Endothelial cell of umbilical vein (primary cell): ENCODE measurements at regions not wholly inside any gene's neighbourhood (a gene's known extent, or its start where the extent isn't known, plus 50 kb on each side); places are given as distances from the start of the nearest gene placed in this dataset.

Source experiments
- BruUV-seq: library from RNA; stranded (reverse); fragments of 400-500 nt; replicated peaks from 2 replicates; lab custom pipeline; 2021; lab: Mats Ljungman, UMichigan
- CTCF ChIA-PET: fragments of 300-600, 350-600 bp; sonication (Branson Sonifier 250); formaldehyde crosslinking; loops from one replicate; lab custom pipeline; 2021; ENCODE audit warnings: antibody characterized with exemption, inconsistent platforms; lab: Charles Lee
- POLR2A ChIA-PET: fragments of 300-600, 350-600 bp; sonication (Branson Sonifier 250); formaldehyde crosslinking; loops from one replicate; lab custom pipeline; 2021; ENCODE audit warnings: antibody characterized with exemption, inconsistent platforms; lab: Charles Lee
- DNase-seq: peaks from one replicate; pipeline ENCODE4 v3.0.0-alpha.2; 2011; ENCODE audit warnings: low read depth, low spot score
- FAIRE-seq: peaks from 2 replicates; lab custom pipeline; 2011; peaks lifted over from hg19 to GRCh38; lab: Jason Lieb, UNC
- H2AFZ ChIP-seq: 2 replicates; pipeline ENCODE4 v1.6.0; 2012; ENCODE audit warnings: low read depth, low read length, control low read depth, inconsistent platforms
- H3K27ac ChIP-seq: 2 replicates; pipeline ENCODE4 v1.5.1; 2011; ENCODE audit warnings: low read depth, mild to moderate bottlenecking, control low read depth, low read length, moderate library complexity; ENCODE audit not compliant: insufficient read depth
- H3K27me3 ChIP-seq, 2 experiments: 2 replicates each; pipeline versions ENCODE4 v1.6.0 to v1.6.1; 2011; ENCODE audit warnings: low read length in 2 of 2, mixed read lengths in 1 of 2; ENCODE audit not compliant: control insufficient read depth in 2 of 2, insufficient read depth in 2 of 2
- H3K36me3 ChIP-seq, 2 experiments: 2 replicates in 1 of 2; 3 replicates in 1 of 2; pipeline ENCODE4 v1.5.1; 2011; ENCODE audit warnings: low read length in 2 of 2, mild to moderate bottlenecking in 1 of 2, moderate library complexity in 1 of 2; ENCODE audit not compliant: control insufficient read depth in 2 of 2, insufficient read depth in 2 of 2; ENCODE audit errors: extremely low read depth in 1 of 2
- H3K4me1 ChIP-seq: 3 replicates; pipeline ENCODE4 v1.5.1; 2011; ENCODE audit warnings: mild to moderate bottlenecking, low read length; ENCODE audit not compliant: control insufficient read depth, insufficient read depth; ENCODE audit errors: extremely low read depth
- H3K4me2 ChIP-seq: 2 replicates; pipeline ENCODE4 v1.6.1; 2011; ENCODE audit warnings: low read length, control low read depth, mixed read lengths; ENCODE audit not compliant: insufficient read depth
- H3K4me3 ChIP-seq, 3 experiments: fragments of 200-600 bp in 1 of 3; sonication (generic), shearing (Covaris generic) in 1 of 3; replicated peaks in 1 of 3; 2 replicates each; pipeline ENCODE4 v1.5.1; 2011 to 2016; ENCODE audit warnings: control low read depth in 3 of 3, low read length in 3 of 3, mild to moderate bottlenecking in 2 of 3, inconsistent platforms in 1 of 3, low read depth in 1 of 3, moderate library complexity in 1 of 3; ENCODE audit not compliant: insufficient read depth in 1 of 3
- H3K79me2 ChIP-seq: 2 replicates; pipeline ENCODE4 v1.6.0; 2012; ENCODE audit warnings: low read length, inconsistent platforms; ENCODE audit not compliant: control insufficient read depth, insufficient read depth
- H3K9ac ChIP-seq: replicated peaks from 2 replicates; pipeline ENCODE3; 2011; ENCODE audit warnings: low read length, control low read depth; ENCODE audit not compliant: insufficient read depth; ENCODE audit errors: extremely low read depth
- H3K9me1 ChIP-seq: replicated peaks from 3 replicates; pipeline ENCODE4 v1.6.0; 2011; ENCODE audit warnings: mild to moderate bottlenecking, low read length; ENCODE audit not compliant: control insufficient read depth, insufficient read depth; ENCODE audit errors: extremely low read depth
- H3K9me3 ChIP-seq: replicated peaks from 2 replicates; pipeline ENCODE4 v1.5.1; 2012; ENCODE audit warnings: low read length, inconsistent platforms; ENCODE audit not compliant: control insufficient read depth, insufficient read depth
- H4K20me1 ChIP-seq: replicated peaks from 2 replicates; pipeline ENCODE3; 2011; ENCODE audit warnings: mild to moderate bottlenecking, low read length; ENCODE audit not compliant: control insufficient read depth, insufficient read depth; ENCODE audit errors: extremely low read depth
- EZH2 ChIP-seq: IDR thresholded peaks from 2 replicates; pipeline ENCODE4 v1.6.1; 2012; ENCODE audit warnings: borderline replicate concordance, low read depth, mild to moderate bottlenecking, moderate library complexity, low read length, inconsistent platforms; ENCODE audit not compliant: severe bottlenecking
- FOS ChIP-seq: IDR thresholded peaks from 2 replicates; pipeline ENCODE4 v1.6.1; 2011; ENCODE audit warnings: mild to moderate bottlenecking, low read length, moderate library complexity, borderline replicate concordance; ENCODE audit not compliant: insufficient read depth
- GATA2 ChIP-seq: IDR thresholded peaks from 2 replicates; pipeline ENCODE4 v1.7.0; 2011; ENCODE audit warnings: low read depth, mild to moderate bottlenecking, moderate library complexity, mixed read lengths, low read length; ENCODE audit not compliant: insufficient read length, insufficient read depth
- JUN ChIP-seq: IDR thresholded peaks from 2 replicates; pipeline ENCODE4 v1.6.1; 2011; ENCODE audit warnings: borderline replicate concordance, low read depth; ENCODE audit not compliant: insufficient read length, insufficient read depth
- MYC ChIP-seq: IDR thresholded peaks from one replicate; pipeline ENCODE4 v1.6.1; 2011; ENCODE audit warnings: mild to moderate bottlenecking, low read depth, low read length
- POLR2A ChIP-seq: IDR thresholded peaks from 2 replicates; pipeline ENCODE4 v1.6.1; 2012; ENCODE audit warnings: low read depth, mild to moderate bottlenecking, control low read depth, low read length
- POLR2AphosphoS5 ChIP-seq: IDR thresholded peaks from 2 replicates; pipeline ENCODE4 v1.6.1; 2012; ENCODE audit warnings: low read depth, mild to moderate bottlenecking, control low read depth, low read length, moderate library complexity; ENCODE audit not compliant: insufficient read depth
- dilution Hi-C: fragments of 300-500 bp; cut with MboI; formaldehyde crosslinking; loops from one replicate; pipeline ENCODE4 v1.15.0; 2019; ENCODE audit warnings: low sequenced_read_pairs; ENCODE audit not compliant: extremely low pct_ligation_motif_present
- intact Hi-C: fragments of 100-400 bp; cut with micrococcal nuclease; formaldehyde crosslinking; loops from one replicate; pipeline ENCODE4 v1.10.0; 2022
- TF ChIP-seq, protein P1 (sequence below), 2 donors: IDR thresholded peaks; 1 replicate in 1 of 2; 2 replicates in 1 of 2; pipeline ENCODE4 v1.5.1; 2011; ENCODE audit warnings: low read length in 2 of 2, mild to moderate bottlenecking in 2 of 2, moderate library complexity in 2 of 2, control low read depth in 1 of 2, inconsistent platforms in 1 of 2, low read depth in 1 of 2; ENCODE audit not compliant: insufficient read depth in 1 of 2; ENCODE audit errors: extremely low read depth in 1 of 2
- TF ChIP-seq, protein P2 (sequence below): IDR thresholded peaks from 2 replicates; pipeline ENCODE4 v1.6.1; 2011; ENCODE audit not compliant: insufficient read depth, insufficient read length

DNA sequence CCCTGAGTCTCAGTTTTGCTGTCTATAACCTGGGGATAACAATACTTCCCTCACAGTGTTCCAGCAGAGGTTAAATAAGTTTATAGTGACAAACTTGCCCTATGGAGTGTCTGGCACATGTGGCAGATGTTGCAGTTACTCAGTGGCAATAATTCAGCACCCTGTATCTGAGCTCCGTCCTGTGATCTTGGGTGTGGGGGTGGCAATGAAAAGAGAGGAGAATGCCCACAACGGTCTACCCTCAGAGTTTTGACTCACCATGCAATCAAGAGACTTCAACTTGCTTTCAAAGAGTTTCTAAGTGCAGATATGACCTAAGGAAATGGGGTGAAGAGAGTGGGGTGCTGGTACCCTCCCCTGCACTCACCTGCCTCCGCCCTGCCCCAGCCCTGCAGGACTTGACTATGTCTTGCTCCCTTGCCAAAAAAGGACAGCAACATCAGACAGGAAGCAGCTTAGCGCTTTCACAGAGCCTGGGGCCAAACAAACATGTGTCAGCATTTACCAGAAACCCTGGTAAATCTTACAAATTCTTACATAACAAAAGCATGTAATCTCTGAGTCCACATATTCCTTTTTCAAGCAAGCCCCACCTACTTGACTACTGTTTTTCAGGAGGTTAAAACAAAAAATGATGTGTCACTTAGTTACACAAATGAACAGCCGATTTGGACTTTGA lies 185.1 kb upstream of the CAMK1G start:
- intact Hi-C loops, result no loop called here
- Histone ChIP-seq H3K4me2 (no peak overlapping the region), H3K9me3 (no peaks in the 10 kb centered on the region), H3K27ac (no peak overlapping the region), H3K36me3 (no peaks in the 10 kb centered on the region), H3K9me1 (no peaks in the 10 kb centered on the region), H3K27me3 (no peaks in the 10 kb centered on the region), H2AFZ (no peak overlapping the region), H3K9ac (no peak overlapping the region), H3K4me3 (no peak overlapping the region), H3K79me2 (no peaks in the 10 kb centered on the region), H3K4me1 (no peaks in the 10 kb centered on the region), H4K20me1 (no peaks in the 10 kb centered on the region)
- FAIRE-seq (no peak), DNase-seq (no peak)
- POLR2A ChIA-PET, result no interaction called here
- dilution Hi-C loops, result no loop called here
- TF ChIP-seq GATA2 (no peak), FOS (no peak), EZH2 (no peak), JUN (no peak), POLR2AphosphoS5 (no peak), POLR2A (no peak), MYC (no peak)
- TF ChIP-seq, protein P1, sequence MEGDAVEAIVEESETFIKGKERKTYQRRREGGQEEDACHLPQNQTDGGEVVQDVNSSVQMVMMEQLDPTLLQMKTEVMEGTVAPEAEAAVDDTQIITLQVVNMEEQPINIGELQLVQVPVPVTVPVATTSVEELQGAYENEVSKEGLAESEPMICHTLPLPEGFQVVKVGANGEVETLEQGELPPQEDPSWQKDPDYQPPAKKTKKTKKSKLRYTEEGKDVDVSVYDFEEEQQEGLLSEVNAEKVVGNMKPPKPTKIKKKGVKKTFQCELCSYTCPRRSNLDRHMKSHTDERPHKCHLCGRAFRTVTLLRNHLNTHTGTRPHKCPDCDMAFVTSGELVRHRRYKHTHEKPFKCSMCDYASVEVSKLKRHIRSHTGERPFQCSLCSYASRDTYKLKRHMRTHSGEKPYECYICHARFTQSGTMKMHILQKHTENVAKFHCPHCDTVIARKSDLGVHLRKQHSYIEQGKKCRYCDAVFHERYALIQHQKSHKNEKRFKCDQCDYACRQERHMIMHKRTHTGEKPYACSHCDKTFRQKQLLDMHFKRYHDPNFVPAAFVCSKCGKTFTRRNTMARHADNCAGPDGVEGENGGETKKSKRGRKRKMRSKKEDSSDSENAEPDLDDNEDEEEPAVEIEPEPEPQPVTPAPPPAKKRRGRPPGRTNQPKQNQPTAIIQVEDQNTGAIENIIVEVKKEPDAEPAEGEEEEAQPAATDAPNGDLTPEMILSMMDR (IDR thresholded peaks at IDR 0.05; ENCODE audit: extremely low read depth in 1 of 2, insufficient read depth in 1 of 2, low read depth in 1 of 2, low read length in 2 of 2), result no peak
- TF ChIP-seq, protein P2, sequence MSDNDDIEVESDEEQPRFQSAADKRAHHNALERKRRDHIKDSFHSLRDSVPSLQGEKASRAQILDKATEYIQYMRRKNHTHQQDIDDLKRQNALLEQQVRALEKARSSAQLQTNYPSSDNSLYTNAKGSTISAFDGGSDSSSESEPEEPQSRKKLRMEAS, result no peak
- no TSS peak for BruUV-seq
- CTCF ChIA-PET, result no interaction called here
